ENCODE measurements at regions not wholly inside any gene's neighbourhood (a gene's known extent, or its start where the extent isn't known, plus 50 kb on each side); places are given as distances from the start of the nearest gene placed in this dataset.
"Not testable (repeated sequence)": the region's sequence is repeated elsewhere in the genome, so short reads cannot be mapped to it uniquely, and the experiment has no call there.

GRCh38 chr12:83886479-83886878, 1026.1 kb downstream of the SLC6A15 start:
- no peak for DNase-seq (ENCODE audit: low read depth in 4 of 4, low spot score in 2 of 4)

DNA sequence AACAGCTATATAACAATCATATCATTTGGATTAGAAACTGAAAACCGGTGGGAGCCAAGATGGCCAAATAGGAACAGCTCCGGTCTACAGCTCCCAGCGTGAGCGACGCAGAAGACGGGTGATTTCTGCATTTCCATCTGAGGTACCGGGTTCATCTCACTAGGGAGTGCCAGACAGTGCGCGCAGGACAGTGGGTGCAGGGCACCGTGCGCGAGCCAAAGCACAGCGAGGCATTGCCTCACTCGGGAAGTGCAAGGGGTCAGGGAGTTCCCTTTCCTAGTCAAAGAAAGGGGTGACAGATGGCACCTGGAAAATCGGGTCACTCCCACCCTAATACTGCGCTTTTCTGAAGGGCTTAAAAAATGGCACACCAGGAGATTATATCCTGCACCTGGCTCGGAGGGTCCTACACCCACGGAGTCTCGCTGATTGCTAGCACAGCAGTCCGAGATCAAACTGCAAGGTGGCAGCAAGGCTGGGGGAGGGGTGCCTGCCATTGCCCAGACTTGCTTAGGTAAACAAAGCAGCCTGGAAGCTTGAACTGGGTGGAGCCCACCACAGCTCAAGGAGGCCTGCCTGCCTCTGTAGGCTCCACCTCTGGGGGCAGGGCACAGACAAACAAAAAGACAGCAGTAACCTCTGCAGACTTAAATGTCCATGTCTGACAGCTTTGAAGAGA, 1041.5 kb downstream of the SLC6A15 start:
- DNase-seq (ENCODE audit: low read depth in 4 of 4, low spot score in 2 of 4), result not testable (repeated sequence)

DNA sequence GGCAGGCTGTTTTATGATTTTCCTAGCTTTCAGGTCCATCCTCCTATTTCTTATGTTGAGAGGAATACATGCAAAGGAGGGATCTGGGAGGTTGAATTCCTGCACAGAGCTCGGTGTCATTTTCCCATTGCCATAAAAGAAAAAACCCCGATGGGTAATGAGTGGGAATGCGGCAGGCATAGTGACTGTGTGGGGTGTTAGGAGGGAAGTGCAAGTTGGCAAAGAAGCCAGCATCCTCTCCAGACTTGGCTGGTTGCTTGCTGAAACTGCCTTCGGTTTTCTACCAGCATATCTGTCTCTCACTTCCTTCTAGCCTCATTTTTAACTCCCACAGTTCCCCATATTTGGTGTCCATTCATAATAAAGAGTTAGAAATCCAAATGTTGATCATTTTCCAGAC, 1046.1 kb downstream of the SLC6A15 start:
- DNase-seq (ENCODE audit: low read depth in 4 of 4, low spot score in 2 of 4), result no peak

- no peak for DNase-seq (ENCODE audit: low read depth in 4 of 4, low spot score in 2 of 4)
Measured at GRCh38 chr12:83865431-83865830, 1047.2 kb downstream of the SLC6A15 start.

GRCh38 chr12:83864054-83864453, 1048.5 kb downstream of the SLC6A15 start:
- DNase-seq (ENCODE audit: low read depth in 4 of 4, low spot score in 2 of 4), result no peak

- DNase-seq (ENCODE audit: low read depth in 4 of 4, low spot score in 2 of 4), result no peak
Measured at GRCh38 chr12:83859021-83859420, 1053.6 kb downstream of the SLC6A15 start.

DNA sequence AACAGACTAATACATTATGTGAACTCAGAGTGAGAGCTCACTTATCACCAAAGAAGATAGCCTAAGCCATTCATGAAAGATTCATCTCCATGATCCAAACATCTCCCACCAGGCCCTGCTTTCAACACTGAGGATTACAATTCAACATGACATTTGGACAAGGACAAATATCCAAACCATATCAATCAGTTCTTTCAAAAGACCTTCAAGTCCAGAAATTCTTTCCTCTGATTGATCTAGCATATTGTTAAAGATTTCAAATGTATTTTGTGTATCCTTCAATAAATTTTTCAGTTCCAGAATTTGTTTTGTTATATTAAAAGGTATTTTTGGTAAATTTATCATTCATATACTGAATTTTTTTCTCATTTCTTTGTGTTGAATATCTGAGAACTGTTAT, 1055.8 kb downstream of the SLC6A15 start:
- no peak for DNase-seq (ENCODE audit: low read depth in 4 of 4, low spot score in 2 of 4)

DNA sequence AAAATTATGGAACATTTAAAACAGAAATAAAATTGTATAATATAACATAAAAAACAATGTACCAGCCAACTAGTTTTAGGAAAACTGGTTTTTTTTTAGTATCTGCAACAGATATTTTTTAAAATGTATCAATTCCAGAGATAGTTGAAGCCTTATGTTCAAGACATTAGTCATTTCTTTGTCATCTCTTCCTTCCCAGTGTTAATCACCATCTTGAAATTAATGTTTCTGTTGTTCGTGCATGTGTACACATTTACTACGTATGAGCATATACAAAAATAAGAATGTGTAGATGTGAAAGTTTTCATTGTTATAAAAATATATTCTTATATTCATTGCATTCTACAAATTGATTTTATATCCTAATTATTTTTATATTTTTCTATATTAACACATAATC, 1062.1 kb downstream of the SLC6A15 start:
- DNase-seq (ENCODE audit: low read depth in 4 of 4, low spot score in 2 of 4), result no peak

- DNase-seq (ENCODE audit: low read depth in 4 of 4, low spot score in 2 of 4), result no peak
Measured at GRCh38 chr12:83848702-83849101, 1063.9 kb downstream of the SLC6A15 start.

GRCh38 chr12:83843541-83843940, 1069.1 kb downstream of the SLC6A15 start:
- no peak for DNase-seq (ENCODE audit: low read depth in 4 of 4, low spot score in 2 of 4)

GRCh38 chr12:83841620-83842019, 1071.0 kb downstream of the SLC6A15 start:
- no peak for DNase-seq (ENCODE audit: low read depth in 4 of 4, low spot score in 2 of 4)

- no peak for DNase-seq (ENCODE audit: low read depth in 4 of 4, low spot score in 2 of 4)
Measured at GRCh38 chr12:83827860-83828259, 1084.7 kb downstream of the SLC6A15 start.

GRCh38 chr12:83827193-83827592, 1085.4 kb downstream of the SLC6A15 start:
- DNase-seq (ENCODE audit: low read depth in 4 of 4, low spot score in 2 of 4), result no peak

GRCh38 chr12:83826112-83826511, 1086.5 kb downstream of the SLC6A15 start:
- no peak for DNase-seq (ENCODE audit: low read depth in 4 of 4, low spot score in 2 of 4)

GRCh38 chr12:83823386-83824045, 1089.1 kb downstream of the SLC6A15 start:
- DNase-seq (ENCODE audit: low read depth in 4 of 4, low spot score in 2 of 4), result no peak

GRCh38 chr12:83821967-83822366, 1090.6 kb downstream of the SLC6A15 start:
- DNase-seq (ENCODE audit: low read depth in 4 of 4, low spot score in 2 of 4), result no peak

GRCh38 chr12:83818881-83819280, 1093.7 kb downstream of the SLC6A15 start:
- no peak for DNase-seq (ENCODE audit: low read depth in 4 of 4, low spot score in 2 of 4)

DNA sequence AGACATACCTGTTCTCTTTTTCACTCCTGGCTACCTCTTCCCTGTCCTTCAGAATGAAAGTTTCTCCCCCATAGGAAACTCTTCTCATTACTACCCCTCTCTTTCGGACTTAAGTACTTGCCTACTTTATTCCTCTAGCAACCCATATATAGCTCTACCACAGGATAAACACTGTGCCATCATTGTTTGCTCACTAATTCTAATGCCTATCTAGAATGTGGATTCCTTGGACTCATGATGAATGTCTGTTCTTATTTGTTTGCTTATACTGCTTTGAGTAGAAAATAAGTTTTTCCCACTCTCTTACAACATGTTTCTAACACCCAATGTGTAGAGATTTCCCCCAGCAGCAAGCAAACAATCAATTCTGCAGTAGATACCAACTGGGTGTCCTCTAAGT, 1094.9 kb downstream of the SLC6A15 start:
- no peak for DNase-seq (ENCODE audit: low read depth in 4 of 4, low spot score in 2 of 4)

DNA sequence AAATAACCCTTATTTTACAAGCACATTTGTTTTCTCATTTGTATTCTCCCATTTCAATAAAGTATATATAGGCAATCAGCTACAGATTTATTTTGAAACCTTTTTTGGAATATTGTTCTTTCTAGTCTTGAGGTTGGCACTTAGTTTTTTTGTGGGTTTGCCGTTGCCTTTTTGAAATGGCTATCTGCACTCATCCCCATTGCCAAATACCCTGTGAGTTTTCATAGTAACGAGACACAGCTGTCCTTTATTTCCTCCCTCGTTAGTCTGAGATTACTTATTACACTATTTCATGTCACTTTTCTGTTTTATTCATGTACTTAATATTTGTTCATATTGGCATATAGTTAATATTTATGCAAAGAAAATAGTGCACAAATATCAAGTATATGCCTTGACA, 1104.0 kb downstream of the SLC6A15 start:
- no peak for DNase-seq (ENCODE audit: low read depth in 4 of 4, low spot score in 2 of 4)

DNA sequence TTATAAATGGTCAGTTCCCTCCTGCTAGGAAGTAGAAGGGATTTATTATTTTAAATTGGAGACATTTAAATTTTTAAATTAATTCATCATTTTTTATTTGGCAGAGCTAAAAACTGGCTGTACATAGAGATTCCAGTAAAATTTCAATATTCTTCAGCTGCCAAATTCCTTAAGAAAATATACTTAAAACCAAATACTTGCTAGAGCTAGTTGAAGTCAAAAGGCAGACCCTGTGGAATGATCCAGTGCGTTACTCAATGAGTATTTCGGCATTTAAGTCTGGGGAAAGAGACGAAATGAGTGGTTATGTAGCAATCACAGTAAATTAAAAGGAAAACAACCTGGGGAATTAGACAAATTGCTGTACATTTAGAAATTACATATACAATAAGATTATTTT, 1104.7 kb downstream of the SLC6A15 start:
- no peak for DNase-seq (ENCODE audit: low read depth in 4 of 4, low spot score in 2 of 4)

GRCh38 chr12:83805873-83806272, 1106.7 kb downstream of the SLC6A15 start:
- DNase-seq (ENCODE audit: low read depth in 4 of 4, low spot score in 2 of 4), result no peak

GRCh38 chr12:83805156-83805772, 1107.3 kb downstream of the SLC6A15 start:
- no peak for DNase-seq (ENCODE audit: low read depth in 4 of 4, low spot score in 2 of 4)

Data from left renal cortex interstitium (tissue), 4 donors.